Activated CD4-positive, alpha-beta T cell treated with anti-CD3 and anti-CD28 coated beads, Interleukin-10, Interleukin-2, amounts not matched to agents 100 ng/mL and 50 ng/mL, durations not matched to agents 16 hours and 8 hours (primary cell): ENCODE measurements at regions not wholly inside any gene's neighbourhood (a gene's known extent, or its start where the extent isn't known, plus 50 kb on each side); places are given as distances from the start of the nearest gene placed in this dataset.
"Not testable (repeated sequence)": the region's sequence is repeated elsewhere in the genome, so short reads cannot be mapped to it uniquely, and the experiment has no call there.

Source experiments
- DNase-seq: peaks from one replicate; pipeline ENCODE4 v3.0.0-alpha.2; 2020

- peak; percentile 76 for DNase-seq
Measured at GRCh38 chr12:75790219-75790618, 241.4 kb downstream of the PHLDA1 start.

GRCh38 chr12:75787146-75787545, 244.4 kb downstream of the PHLDA1 start:
- not testable (repeated sequence) for DNase-seq

- DNase-seq = peak; percentile 78
Measured at GRCh38 chr12:75786070-75786469, 245.5 kb downstream of the PHLDA1 start.

- DNase-seq = peak; percentile 26
Measured at GRCh38 chr12:75784591-75784990, 247.0 kb downstream of the PHLDA1 start.

GRCh38 chr12:75783093-75783877, 248.3 kb downstream of the PHLDA1 start:
- no peak for DNase-seq

GRCh38 chr12:75782069-75782581, 249.5 kb downstream of the PHLDA1 start:
- no peak for DNase-seq

- DNase-seq = peak; percentile 57
Measured at GRCh38 chr12:75781532-75782046, 250.0 kb downstream of the PHLDA1 start.

GRCh38 chr12:75779891-75780496, 251.6 kb downstream of the PHLDA1 start:
- DNase-seq = no peak

- no peak for DNase-seq
Measured at GRCh38 chr12:75774261-75775052, 257.1 kb downstream of the PHLDA1 start.

- no peak for DNase-seq
Measured at GRCh38 chr12:75773377-75773776, 258.2 kb downstream of the PHLDA1 start.

- no peak for DNase-seq
Measured at GRCh38 chr12:75771023-75771422, 259.6 kb upstream of the KRR1 start.

GRCh38 chr12:75767957-75768356, 256.5 kb upstream of the KRR1 start:
- no peak for DNase-seq

- DNase-seq = no peak
Measured at GRCh38 chr12:75766263-75767160, 255.1 kb upstream of the KRR1 start.

- DNase-seq = no peak
Measured at GRCh38 chr12:75765170-75766059, 254.0 kb upstream of the KRR1 start.

- no peak for DNase-seq
Measured at GRCh38 chr12:75764091-75764841, 252.9 kb upstream of the KRR1 start.

- DNase-seq = no peak
Measured at GRCh38 chr12:75760573-75761294, 249.3 kb upstream of the KRR1 start.

GRCh38 chr12:75759842-75760572, 248.6 kb upstream of the KRR1 start:
- DNase-seq = peak; percentile 55

- DNase-seq = no peak
Measured at GRCh38 chr12:75759196-75759595, 247.8 kb upstream of the KRR1 start.

GRCh38 chr12:75756771-75757170, 245.4 kb upstream of the KRR1 start:
- DNase-seq = no peak
